NCI-H1092 (cell line): ENCODE measurements at regions not wholly inside any gene's neighbourhood (a gene's known extent, or its start where the extent isn't known, plus 50 kb on each side); places are given as distances from the start of the nearest gene placed in this dataset.
"Not testable (repeated sequence)": the region's sequence is repeated elsewhere in the genome, so short reads cannot be mapped to it uniquely, and the experiment has no call there.

ENCODE experiments used
- DNase-seq: peaks from one replicate; lab custom pipeline; 2025; lab: John Stamatoyannopoulos, UW

DNA sequence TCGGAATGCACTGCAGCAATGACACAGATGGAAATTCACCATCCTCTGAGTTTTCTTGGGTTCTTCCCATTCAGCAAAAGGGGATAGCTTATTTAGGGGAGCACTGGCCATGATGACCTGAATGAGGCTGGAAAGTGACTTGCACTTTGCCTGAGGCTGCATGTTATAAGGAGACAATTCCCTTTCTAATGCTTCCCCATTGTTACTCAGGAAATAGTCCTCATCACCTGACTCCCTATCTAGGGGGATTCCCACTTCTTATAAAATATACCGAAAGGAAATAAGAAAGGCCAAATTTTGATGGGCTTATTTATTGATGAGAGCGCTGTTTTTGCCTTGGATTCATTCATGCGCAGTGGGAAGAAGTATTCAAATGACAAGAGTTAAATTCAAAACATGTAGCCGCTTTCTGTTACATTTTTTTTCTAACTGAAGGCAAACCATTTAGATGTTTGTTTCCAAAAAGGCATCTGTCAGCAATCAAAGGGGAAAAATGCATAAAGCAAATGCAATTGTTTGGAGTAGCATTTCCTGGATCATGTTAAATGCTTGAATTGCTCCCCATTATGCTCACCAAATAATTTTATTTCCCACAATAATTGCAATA lies 220.3 kb upstream of the NFIA start:
- no peak for DNase-seq

- no peak for DNase-seq
Observed at GRCh38 chr1:60859111-60859510, 223.2 kb upstream of the NFIA start.

GRCh38 chr1:60857851-60858250 lies 224.5 kb upstream of the NFIA start:
- no peak for DNase-seq

DNA sequence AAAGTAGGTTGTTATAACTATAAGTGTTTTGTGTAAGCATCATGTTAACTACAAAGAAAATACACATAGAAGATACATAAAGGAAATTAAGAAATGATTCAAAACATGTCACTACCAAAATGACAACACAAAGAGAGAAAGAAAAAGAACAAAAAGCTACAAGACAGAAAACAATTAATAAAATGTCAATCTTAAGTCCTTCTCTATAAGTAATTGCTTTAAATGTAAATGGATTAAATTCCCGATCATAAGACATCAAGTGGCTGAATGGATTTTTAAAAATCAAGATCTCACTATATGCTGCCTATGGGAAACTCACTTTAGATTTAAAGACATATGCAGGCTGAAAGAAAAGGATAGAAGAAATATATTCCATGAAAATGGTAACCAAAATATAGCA lies 232.3 kb upstream of the NFIA start:
- no peak for DNase-seq

GRCh38 chr1:60849401-60849800 lies 233.0 kb upstream of the NFIA start:
- no peak for DNase-seq

- no peak for DNase-seq
Observed at GRCh38 chr1:60848583-60849188, 233.7 kb upstream of the NFIA start.

GRCh38 chr1:60847855-60848582 lies 234.3 kb upstream of the NFIA start:
- no peak for DNase-seq

GRCh38 chr1:60847391-60847790 lies 235.0 kb upstream of the NFIA start:
- no peak for DNase-seq

- DNase-seq = not testable (repeated sequence)
Observed at GRCh38 chr1:60845659-60846058, 236.7 kb upstream of the NFIA start.

- DNase-seq = no peak
Observed at GRCh38 chr1:60842304-60842703, 240.1 kb upstream of the NFIA start.

DNA sequence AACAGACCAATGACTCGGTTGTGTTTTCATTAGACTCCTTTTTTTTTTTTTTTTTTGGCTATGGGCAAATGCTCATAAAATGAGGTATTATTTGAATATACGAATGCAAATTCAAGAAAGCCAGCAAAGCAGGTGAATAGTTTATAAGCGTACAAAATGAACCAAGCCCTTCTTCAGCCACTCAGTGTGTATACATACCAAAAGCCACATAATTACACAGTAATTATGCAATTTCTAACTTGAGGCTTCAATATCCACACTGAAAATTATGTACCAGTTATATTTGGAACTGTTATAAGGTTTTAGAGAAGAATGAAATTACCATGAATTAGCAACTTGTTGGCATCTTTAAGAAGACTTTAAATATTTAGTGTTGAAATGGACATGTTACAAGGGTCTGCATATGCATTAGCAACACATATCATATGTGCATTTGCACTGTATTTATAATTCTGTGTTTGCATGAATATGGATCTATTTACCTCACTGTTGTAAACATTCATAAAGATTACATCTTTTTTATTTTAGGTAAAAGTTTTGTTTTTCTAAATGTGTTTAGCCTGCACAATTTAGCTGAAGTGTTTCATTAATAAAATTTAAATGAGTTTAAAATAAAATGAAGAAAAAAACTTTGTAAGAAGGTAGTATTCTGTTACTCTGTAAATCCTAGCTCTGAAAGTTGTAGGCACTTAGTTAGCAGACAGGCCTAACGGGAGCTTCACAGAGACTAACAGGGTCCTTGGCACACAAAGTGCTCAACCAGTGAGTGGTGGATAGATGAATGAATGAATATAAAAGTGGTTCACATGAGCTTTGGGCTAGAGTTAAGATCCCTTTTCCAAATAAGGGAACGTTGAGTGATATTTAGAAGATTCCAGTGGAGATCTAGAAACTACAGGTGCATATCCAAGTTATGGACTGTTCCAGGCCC lies 241.0 kb upstream of the NFIA start:
- no peak for DNase-seq

- not testable (repeated sequence) for DNase-seq
Observed at GRCh38 chr1:60840476-60840875, 241.9 kb upstream of the NFIA start.

DNA sequence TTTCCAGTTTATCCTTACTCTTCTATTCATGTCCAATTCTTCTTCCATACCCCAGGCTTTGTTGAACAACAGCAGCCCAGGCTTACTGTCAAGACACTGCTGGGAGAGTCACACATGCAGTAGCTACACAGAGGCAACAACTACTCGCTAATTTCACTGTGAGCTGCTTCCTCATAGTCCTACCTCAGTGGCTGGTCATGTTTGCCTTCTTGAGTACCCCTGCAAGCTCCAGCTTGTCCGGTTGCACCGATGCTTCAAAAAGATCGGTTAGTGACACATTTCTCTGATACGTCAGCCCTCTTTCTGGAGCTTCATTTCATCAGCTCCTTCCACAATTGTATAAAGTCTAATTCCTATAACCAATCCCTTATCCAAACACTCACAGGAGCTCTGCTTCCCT lies 246.7 kb upstream of the NFIA start:
- no peak for DNase-seq

DNA sequence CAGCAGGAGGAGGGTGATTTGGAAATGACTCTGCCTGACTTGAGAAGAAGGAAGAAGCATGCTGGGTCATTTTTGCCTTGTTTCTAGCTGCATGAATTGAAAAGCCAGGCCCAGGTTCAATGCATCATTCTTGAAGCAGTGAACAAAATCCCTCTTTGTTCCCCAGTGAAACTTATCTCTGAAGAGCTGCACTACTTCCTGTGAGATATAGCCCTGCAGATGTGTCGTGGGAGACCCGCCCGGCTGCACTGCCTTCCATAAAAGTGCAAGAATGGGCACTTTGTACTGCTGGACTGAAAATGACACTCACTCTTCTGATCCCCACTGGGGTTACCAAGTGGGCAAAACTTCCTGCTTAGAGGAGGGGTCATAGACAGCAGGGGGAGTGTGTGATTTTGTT lies 249.2 kb upstream of the NFIA start:
- DNase-seq = no peak

- no peak for DNase-seq
Observed at GRCh38 chr1:60832367-60832766, 250.0 kb upstream of the NFIA start.

DNA sequence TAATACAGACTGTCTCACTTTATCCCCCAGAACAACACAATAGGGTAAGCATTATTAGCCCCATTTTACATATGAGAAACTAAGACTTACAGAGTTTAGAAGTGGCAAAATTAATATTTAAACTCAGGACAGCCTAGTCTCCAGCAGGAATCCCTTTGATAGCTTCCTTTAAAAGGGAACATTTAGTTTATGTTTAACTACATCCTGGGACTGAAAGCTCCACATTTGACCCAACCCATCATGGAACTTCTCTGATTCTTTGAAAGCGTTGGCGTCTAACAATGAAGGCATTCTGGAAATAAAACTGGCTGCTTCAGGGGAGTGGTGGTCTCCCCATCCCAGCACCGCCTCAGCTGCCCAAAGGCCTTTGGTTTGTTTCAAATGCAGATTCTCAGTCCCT lies 250.6 kb upstream of the NFIA start:
- no peak for DNase-seq

GRCh38 chr1:60828944-60829343 lies 253.4 kb upstream of the NFIA start:
- no peak for DNase-seq

GRCh38 chr1:60826320-60827094 lies 255.9 kb upstream of the NFIA start:
- no peak for DNase-seq

- DNase-seq = no peak
Observed at GRCh38 chr1:60825593-60825992, 256.8 kb upstream of the NFIA start.

- DNase-seq = no peak
Observed at GRCh38 chr1:60823151-60823550, 259.2 kb upstream of the NFIA start.

- DNase-seq = no peak
Observed at GRCh38 chr1:60822252-60822651, 260.1 kb upstream of the NFIA start.

DNA sequence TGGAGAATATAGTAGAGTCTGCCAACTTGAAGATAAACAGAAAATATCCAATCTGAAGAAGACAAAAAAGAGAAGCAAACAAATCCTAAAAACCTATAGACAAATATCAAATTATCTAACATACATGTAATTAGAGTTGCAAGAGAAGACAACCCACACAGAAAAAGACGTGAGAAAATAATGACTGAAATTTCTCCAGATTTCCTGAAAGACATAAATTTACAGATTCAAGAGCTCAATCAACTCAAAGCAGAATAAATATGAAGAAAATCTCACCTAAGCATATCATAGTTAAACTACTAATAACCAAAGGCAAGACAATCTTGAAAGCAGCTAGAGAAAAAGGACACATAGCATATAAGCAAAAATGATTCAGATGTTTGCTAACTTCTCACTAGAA lies 261.2 kb upstream of the NFIA start:
- DNase-seq = no peak
